ENCODE measurements at regions not wholly inside any gene's neighbourhood (a gene's known extent, or its start where the extent isn't known, plus 50 kb on each side); places are given as distances from the start of the nearest gene placed in this dataset.

- TF ChIP-seq, protein P1, sequence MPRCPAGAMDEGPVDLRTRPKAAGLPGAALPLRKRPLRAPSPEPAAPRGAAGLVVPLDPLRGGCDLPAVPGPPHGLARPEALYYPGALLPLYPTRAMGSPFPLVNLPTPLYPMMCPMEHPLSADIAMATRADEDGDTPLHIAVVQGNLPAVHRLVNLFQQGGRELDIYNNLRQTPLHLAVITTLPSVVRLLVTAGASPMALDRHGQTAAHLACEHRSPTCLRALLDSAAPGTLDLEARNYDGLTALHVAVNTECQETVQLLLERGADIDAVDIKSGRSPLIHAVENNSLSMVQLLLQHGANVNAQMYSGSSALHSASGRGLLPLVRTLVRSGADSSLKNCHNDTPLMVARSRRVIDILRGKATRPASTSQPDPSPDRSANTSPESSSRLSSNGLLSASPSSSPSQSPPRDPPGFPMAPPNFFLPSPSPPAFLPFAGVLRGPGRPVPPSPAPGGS (CRISPR knock-in tag; IDR thresholded peaks at IDR 0.05), result no peak
- TF ChIP-seq SAP130 (CRISPR knock-in tag; IDR thresholded peaks at IDR 0.05; ENCODE audit: low read depth), result no peak
Measured at GRCh38 chr20:54407459-54407858, 67.9 kb upstream of the DOK5 start (continued).

- TF ChIP-seq EED (CRISPR knock-in tag; IDR thresholded peaks at IDR 0.05), result no peak
- no peak for TF ChIP-seq FOXK1 (CRISPR knock-in tag; IDR thresholded peaks at IDR 0.05; ENCODE audit: borderline replicate concordance, low read depth)
- TF ChIP-seq, protein P2, sequence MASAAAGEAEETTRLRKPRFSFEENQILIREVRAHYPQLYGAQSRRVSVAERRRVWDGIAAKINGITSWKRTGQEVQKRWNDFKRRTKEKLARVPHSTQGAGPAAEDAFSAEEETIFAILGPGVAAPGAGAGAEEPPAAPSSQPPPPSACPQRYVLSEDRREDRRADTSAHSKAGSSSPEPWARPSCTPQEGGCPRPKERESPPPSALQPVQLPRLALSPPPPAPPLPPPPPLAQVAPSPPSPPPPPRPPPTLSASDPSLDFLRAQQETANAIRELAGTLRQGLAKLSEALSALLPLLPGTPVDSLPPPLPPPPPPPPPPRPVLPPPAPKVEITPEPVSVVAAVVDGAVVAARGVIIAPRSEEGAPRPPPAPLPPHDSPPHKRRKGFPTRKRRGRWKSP (CRISPR knock-in tag; IDR thresholded peaks at IDR 0.05), result no peak
- no peak for TF ChIP-seq ATRX (CRISPR knock-in tag; IDR thresholded peaks at IDR 0.05; ENCODE audit: borderline replicate concordance)
- TF ChIP-seq ZSCAN22 (CRISPR knock-in tag; IDR thresholded peaks at IDR 0.05), result no peak
- TF ChIP-seq BRCA1 (CRISPR knock-in tag; IDR thresholded peaks at IDR 0.05), result no peak
- TF ChIP-seq ZNF333 (CRISPR knock-in tag; IDR thresholded peaks at IDR 0.05; ENCODE audit: borderline replicate concordance), result no peak
- TF ChIP-seq, protein P3, sequence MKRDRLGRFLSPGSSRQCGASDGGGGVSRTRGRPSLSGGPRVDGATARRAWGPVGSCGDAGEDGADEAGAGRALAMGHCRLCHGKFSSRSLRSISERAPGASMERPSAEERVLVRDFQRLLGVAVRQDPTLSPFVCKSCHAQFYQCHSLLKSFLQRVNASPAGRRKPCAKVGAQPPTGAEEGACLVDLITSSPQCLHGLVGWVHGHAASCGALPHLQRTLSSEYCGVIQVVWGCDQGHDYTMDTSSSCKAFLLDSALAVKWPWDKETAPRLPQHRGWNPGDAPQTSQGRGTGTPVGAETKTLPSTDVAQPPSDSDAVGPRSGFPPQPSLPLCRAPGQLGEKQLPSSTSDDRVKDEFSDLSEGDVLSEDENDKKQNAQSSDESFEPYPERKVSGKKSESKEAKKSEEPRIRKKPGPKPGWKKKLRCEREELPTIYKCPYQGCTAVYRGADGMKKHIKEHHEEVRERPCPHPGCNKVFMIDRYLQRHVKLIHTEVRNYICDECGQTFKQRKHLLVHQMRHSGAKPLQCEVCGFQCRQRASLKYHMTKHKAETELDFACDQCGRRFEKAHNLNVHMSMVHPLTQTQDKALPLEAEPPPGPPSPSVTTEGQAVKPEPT (CRISPR knock-in tag; IDR thresholded peaks at IDR 0.05; ENCODE audit: low read depth), result no peak
- ChIA-PET POLR2A (no interaction called here), CTCF (ENCODE audit: low intra/inter-chr PET ratio, low total read pairs) (no interaction called here)
- no peaks in the 10 kb centered on the region for H3K36me3 ChIP-seq (replicated peaks in 1 of 2; ENCODE audit: control insufficient read depth in 1 of 2, insufficient read depth in 2 of 2, low read length in 2 of 2)
- H2AFZ ChIP-seq (ENCODE audit: low read length), result no peak overlapping the region
- no peak for DNase-seq (ENCODE audit: low spot score)
- H3K4me2 ChIP-seq (ENCODE audit: low read depth, low read length), result no peak overlapping the region
- no peak for FAIRE-seq
- BruUV-seq (replicated peaks), result no TSS peak
- no peaks in the 10 kb centered on the region for H3K4me1 ChIP-seq (ENCODE audit: insufficient read depth, low read length)
- in situ Hi-C loops (cut with HindIII; ENCODE audit: extremely low pct_ligation_motif_present, low pct_unique_long_range_greater_than_20kb) (no loop called here), intact Hi-C loops (cut with micrococcal nuclease; ENCODE audit: unreplicated experiment) (loop anchor here (10.0 kb wide), 1 partner anchor 61 kb away; no protein-coding TSS in a partner anchor)
- H3K4me3 ChIP-seq (replicated peaks in 1 of 3; ENCODE audit: insufficient read depth in 1 of 3, low read depth in 2 of 3, low read length in 3 of 3), result no peak overlapping the region
- WGBS (ENCODE audit: low lambda C conversion rate), result 0% methylated on average over 1 of the region's 1 CpG
- H4K20me1 ChIP-seq (ENCODE audit: insufficient read depth, low read length), result no peaks in the 10 kb centered on the region
- no peak for ATAC-seq
- no peaks in the 10 kb centered on the region for H3K27me3 ChIP-seq (ENCODE audit: control insufficient read depth in 1 of 2, insufficient read depth in 2 of 2, low read length in 2 of 2)
- H3K9me3 ChIP-seq (ENCODE audit: low read length), result no peaks in the 10 kb centered on the region
- no peak overlapping the region for H3K9ac ChIP-seq (ENCODE audit: insufficient read depth, low read depth, low read length)
- H3K79me2 ChIP-seq (ENCODE audit: insufficient read depth, low read length), result no peaks in the 10 kb centered on the region
- no peak overlapping the region for H3K27ac ChIP-seq (ENCODE audit: extremely low read length, insufficient read depth, low read length)
Measured at GRCh38 chr20:54415967-54416366, 59.4 kb upstream of the DOK5 start.
